ENCODE measurements at regions not wholly inside any gene's neighbourhood (a gene's known extent, or its start where the extent isn't known, plus 50 kb on each side); places are given as distances from the start of the nearest gene placed in this dataset.

GRCh38 chr11:128093689-128094088 lies 493.7 kb downstream of the ETS1 start:
- no peak overlapping the region for H3K14ac ChIP-seq (ENCODE audit: low read length in 2 of 2)
- 100% methylated on average over 1 of the region's 2 CpGs for WGBS
- peaks cover 3% of the 10 kb centered on the region for H3K4me1 ChIP-seq (ENCODE audit: control insufficient read depth, insufficient read depth, low read depth, low read length)
- no peak overlapping the region for H3K27ac ChIP-seq (ENCODE audit: low read length, poor library complexity, severe bottlenecking)
- H3K18ac ChIP-seq (ENCODE audit: low read depth in 1 of 2, low read length in 2 of 2), result no peak overlapping the region
- no peak overlapping the region for H2BK15ac ChIP-seq (ENCODE audit: low read depth, poor library complexity, severe bottlenecking)
- no peak overlapping the region for H3K9ac ChIP-seq (ENCODE audit: low read length)
- H3K4me2 ChIP-seq (ENCODE audit: low read length, poor library complexity, severe bottlenecking), result no peak overlapping the region
- H3K79me1 ChIP-seq (replicated peaks; ENCODE audit: low read length, poor library complexity, severe bottlenecking), result no peaks in the 10 kb centered on the region
- DNase-seq, result no peak
- H4K8ac ChIP-seq (ENCODE audit: low read length), result no peak overlapping the region
- peaks cover 14% of the 10 kb centered on the region for H3K9me3 ChIP-seq (ENCODE audit: control insufficient read depth, low read length)
- H2AFZ ChIP-seq (ENCODE audit: low read depth, low read length), result no peak overlapping the region
- no peak overlapping the region for H3K4ac ChIP-seq (ENCODE audit: low read depth in 1 of 2, low read length in 2 of 2)
- no peaks in the 10 kb centered on the region for H3K27me3 ChIP-seq (ENCODE audit: control insufficient read depth in 1 of 2, insufficient read depth in 1 of 2, low read length in 2 of 2)
- no peaks in the 10 kb centered on the region for H3K36me3 ChIP-seq (ENCODE audit: control insufficient read depth in 1 of 2, insufficient read depth in 2 of 2, low read depth in 1 of 2, low read length in 2 of 2)
- H2BK120ac ChIP-seq (ENCODE audit: low read depth, low read length), result no peak overlapping the region
- H2BK5ac ChIP-seq (ENCODE audit: low read depth, low read length, poor library complexity, severe bottlenecking), result no peak overlapping the region
- no peak overlapping the region for H2BK12ac ChIP-seq (ENCODE audit: low read length in 2 of 2)
- H3K4me3 ChIP-seq (ENCODE audit: insufficient read depth in 1 of 2, low read depth in 1 of 2, low read length in 2 of 2), result no peak overlapping the region
- H4K91ac ChIP-seq (ENCODE audit: low read length), result no peak overlapping the region
- no peak overlapping the region for H3K23ac ChIP-seq (ENCODE audit: low read length in 2 of 2)
- no peak overlapping the region for H2AK5ac ChIP-seq (ENCODE audit: low read length, severe bottlenecking)

DNA sequence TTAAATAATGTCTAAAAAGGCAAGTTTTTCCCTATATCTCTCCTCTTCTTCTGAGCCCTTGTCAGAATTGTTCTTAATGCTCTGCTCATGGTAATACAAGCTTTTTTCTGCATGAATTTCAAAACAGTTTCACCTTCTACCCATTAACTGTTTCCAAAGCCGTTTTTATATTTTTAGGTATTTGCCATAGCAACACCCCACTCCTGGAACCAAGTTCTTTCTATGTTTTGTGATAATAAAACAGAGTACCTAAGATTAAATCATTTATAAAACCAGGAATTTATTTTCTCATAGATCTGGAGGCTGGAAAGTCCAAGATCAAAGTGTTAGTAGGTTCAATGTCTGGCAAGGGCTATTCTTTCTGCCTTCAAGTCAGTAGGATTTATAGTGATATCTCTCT lies 497.4 kb downstream of the ETS1 start:
- no peak overlapping the region for H4K8ac ChIP-seq (ENCODE audit: low read length)
- no peak overlapping the region for H3K4ac ChIP-seq (ENCODE audit: low read depth in 1 of 2, low read length in 2 of 2)

DNA sequence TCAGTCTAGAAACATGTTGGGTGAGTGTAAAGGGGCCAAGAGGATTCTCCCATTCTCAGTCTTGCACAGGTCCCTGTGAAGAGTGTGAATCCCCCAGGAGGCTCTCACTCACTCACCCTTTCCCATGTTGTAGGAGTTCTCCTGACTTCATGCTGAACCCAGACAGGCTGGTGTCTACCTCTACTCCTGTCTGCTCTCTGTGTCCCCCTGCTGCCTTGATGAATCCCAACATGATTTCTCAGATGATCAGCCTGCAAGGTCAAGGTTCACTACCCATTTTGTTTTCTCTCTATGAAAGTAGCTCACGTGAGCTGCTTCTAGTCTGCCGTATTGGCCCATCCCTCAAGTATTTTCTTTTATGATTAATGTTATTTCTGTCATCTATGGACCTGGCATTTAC lies 500.6 kb downstream of the ETS1 start:
- H3K9ac ChIP-seq (ENCODE audit: low read length), result no peak overlapping the region
- no peak overlapping the region for H3K4me2 ChIP-seq (ENCODE audit: low read length, poor library complexity, severe bottlenecking)
- no peak overlapping the region for H2BK5ac ChIP-seq (ENCODE audit: low read depth, low read length, poor library complexity, severe bottlenecking)
- H3K27me3 ChIP-seq (ENCODE audit: control insufficient read depth in 1 of 2, insufficient read depth in 1 of 2, low read length in 2 of 2), result peaks cover 0 to 7% of the 10 kb centered on the region in 2 experiments
- no peak overlapping the region for H4K91ac ChIP-seq (ENCODE audit: low read length)
- H3K18ac ChIP-seq (ENCODE audit: low read depth in 1 of 2, low read length in 2 of 2), result peak overlapping the region in 1 of 2 experiments; percentile 49
- DNase-seq, result no peak
- no peak overlapping the region for H3K4ac ChIP-seq (ENCODE audit: low read depth in 1 of 2, low read length in 2 of 2)
- no peaks in the 10 kb centered on the region for H3K36me3 ChIP-seq (ENCODE audit: control insufficient read depth in 1 of 2, insufficient read depth in 2 of 2, low read depth in 1 of 2, low read length in 2 of 2)
- no peak overlapping the region for H3K4me3 ChIP-seq (ENCODE audit: insufficient read depth in 1 of 2, low read depth in 1 of 2, low read length in 2 of 2)
- no peak overlapping the region for H2AFZ ChIP-seq (ENCODE audit: low read depth, low read length)
- no peak overlapping the region for H4K8ac ChIP-seq (ENCODE audit: low read length)
- no peak overlapping the region for H2BK15ac ChIP-seq (ENCODE audit: low read depth, poor library complexity, severe bottlenecking)
- peaks cover 27% of the 10 kb centered on the region for H3K9me3 ChIP-seq (ENCODE audit: control insufficient read depth, low read length)
- WGBS, result no CpG with 5 or more reads among the region's 2 CpGs
- H3K14ac ChIP-seq (ENCODE audit: low read length in 2 of 2), result no peak overlapping the region
- H3K23ac ChIP-seq (ENCODE audit: low read length in 2 of 2), result no peak overlapping the region
- no peaks in the 10 kb centered on the region for H3K4me1 ChIP-seq (ENCODE audit: control insufficient read depth, insufficient read depth, low read depth, low read length)
- no peak overlapping the region for H2AK5ac ChIP-seq (ENCODE audit: low read length, severe bottlenecking)
- H2BK120ac ChIP-seq (ENCODE audit: low read depth, low read length), result no peak overlapping the region
- no peaks in the 10 kb centered on the region for H3K79me1 ChIP-seq (replicated peaks; ENCODE audit: low read length, poor library complexity, severe bottlenecking)
- no peak overlapping the region for H3K27ac ChIP-seq (ENCODE audit: low read length, poor library complexity, severe bottlenecking)
- no peak overlapping the region for H2BK12ac ChIP-seq (ENCODE audit: low read length in 2 of 2)

More for the DNA sequence above, 497.4 kb downstream of the ETS1 start:
- Histone ChIP-seq H2BK5ac (ENCODE audit: low read depth, low read length, poor library complexity, severe bottlenecking) (no peak overlapping the region), H3K4me3 (ENCODE audit: insufficient read depth in 1 of 2, low read depth in 1 of 2, low read length in 2 of 2) (no peak overlapping the region), H3K23ac (ENCODE audit: low read length in 2 of 2) (no peak overlapping the region), H3K27me3 (ENCODE audit: control insufficient read depth in 1 of 2, insufficient read depth in 1 of 2, low read length in 2 of 2) (peaks cover 0 to 7% of the 10 kb centered on the region in 2 experiments), H3K36me3 (ENCODE audit: control insufficient read depth in 1 of 2, insufficient read depth in 2 of 2, low read depth in 1 of 2, low read length in 2 of 2) (no peaks in the 10 kb centered on the region), H3K4me1 (ENCODE audit: control insufficient read depth, insufficient read depth, low read depth, low read length) (no peaks in the 10 kb centered on the region), H2AK5ac (ENCODE audit: low read length, severe bottlenecking) (no peak overlapping the region), H3K9ac (ENCODE audit: low read length) (no peak overlapping the region), H2BK120ac (ENCODE audit: low read depth, low read length) (no peak overlapping the region), H2BK15ac (ENCODE audit: low read depth, poor library complexity, severe bottlenecking) (no peak overlapping the region), H2BK12ac (ENCODE audit: low read length in 2 of 2) (no peak overlapping the region), H2AFZ (ENCODE audit: low read depth, low read length) (no peak overlapping the region), H3K18ac (ENCODE audit: low read depth in 1 of 2, low read length in 2 of 2) (no peak overlapping the region), H3K4me2 (ENCODE audit: low read length, poor library complexity, severe bottlenecking) (no peak overlapping the region), H4K91ac (ENCODE audit: low read length) (no peak overlapping the region), H3K79me1 (replicated peaks; ENCODE audit: low read length, poor library complexity, severe bottlenecking) (no peaks in the 10 kb centered on the region), H3K14ac (ENCODE audit: low read length in 2 of 2) (no peak overlapping the region), H3K9me3 (ENCODE audit: control insufficient read depth, low read length) (peaks cover 21% of the 10 kb centered on the region), H3K27ac (ENCODE audit: low read length, poor library complexity, severe bottlenecking) (no peak overlapping the region)
- WGBS, result no CpG with 5 or more reads among the region's 1 CpG
- DNase-seq, result no peak

DNA sequence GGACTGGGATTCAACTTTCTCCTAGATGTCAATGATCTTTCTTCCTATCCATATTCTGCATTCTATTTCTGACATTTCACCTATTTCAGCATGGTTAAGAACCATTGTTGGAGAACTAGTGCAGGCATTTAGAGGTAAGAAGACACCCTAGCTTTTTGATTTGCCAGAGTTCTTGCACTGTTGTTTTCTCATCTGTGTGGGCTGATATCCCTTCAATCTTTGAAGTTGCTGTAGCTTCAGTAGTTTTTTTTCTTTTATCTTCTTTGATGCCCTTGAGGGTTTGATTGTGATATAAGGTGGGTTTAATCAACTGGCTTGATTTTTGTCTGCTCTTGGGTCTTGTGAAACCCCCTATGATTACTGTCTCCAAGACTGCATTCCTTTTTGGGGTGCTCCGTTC lies 502.1 kb downstream of the ETS1 start:
- Histone ChIP-seq H3K4me2 (ENCODE audit: low read length, poor library complexity, severe bottlenecking) (no peak overlapping the region), H2AFZ (ENCODE audit: low read depth, low read length) (no peak overlapping the region), H2BK120ac (ENCODE audit: low read depth, low read length) (no peak overlapping the region), H2AK5ac (ENCODE audit: low read length, severe bottlenecking) (no peak overlapping the region), H3K4ac (ENCODE audit: low read depth in 1 of 2, low read length in 2 of 2) (no peak overlapping the region), H4K8ac (ENCODE audit: low read length) (no peak overlapping the region), H2BK5ac (ENCODE audit: low read depth, low read length, poor library complexity, severe bottlenecking) (no peak overlapping the region), H3K4me3 (ENCODE audit: insufficient read depth in 1 of 2, low read depth in 1 of 2, low read length in 2 of 2) (no peak overlapping the region), H3K4me1 (ENCODE audit: control insufficient read depth, insufficient read depth, low read depth, low read length) (no peaks in the 10 kb centered on the region), H3K79me1 (replicated peaks; ENCODE audit: low read length, poor library complexity, severe bottlenecking) (no peaks in the 10 kb centered on the region), H3K27me3 (ENCODE audit: control insufficient read depth in 1 of 2, insufficient read depth in 1 of 2, low read length in 2 of 2) (peaks cover 0 to 7% of the 10 kb centered on the region in 2 experiments), H3K18ac (ENCODE audit: low read depth in 1 of 2, low read length in 2 of 2) (no peak overlapping the region), H2BK12ac (ENCODE audit: low read length in 2 of 2) (no peak overlapping the region), H3K27ac (ENCODE audit: low read length, poor library complexity, severe bottlenecking) (no peak overlapping the region), H4K91ac (ENCODE audit: low read length) (no peak overlapping the region), H3K36me3 (ENCODE audit: control insufficient read depth in 1 of 2, insufficient read depth in 2 of 2, low read depth in 1 of 2, low read length in 2 of 2) (no peaks in the 10 kb centered on the region), H3K14ac (ENCODE audit: low read length in 2 of 2) (no peak overlapping the region), H3K23ac (ENCODE audit: low read length in 2 of 2) (no peak overlapping the region), H3K9me3 (ENCODE audit: control insufficient read depth, low read length) (peaks cover 25% of the 10 kb centered on the region), H2BK15ac (ENCODE audit: low read depth, poor library complexity, severe bottlenecking) (no peak overlapping the region), H3K9ac (ENCODE audit: low read length) (no peak overlapping the region)
- 0% methylated on average over 1 of the region's 1 CpG for WGBS
- DNase-seq, result no peak

Data from mesenchymal stem cell (in vitro differentiated cells and primary cell).